Suprapubic skin (tissue), 4 donors: ENCODE measurements at regions not wholly inside any gene's neighbourhood (a gene's known extent, or its start where the extent isn't known, plus 50 kb on each side); places are given as distances from the start of the nearest gene placed in this dataset.

Experiments used
- EP300 ChIP-seq: sonication (generic); formaldehyde crosslinking; IDR thresholded peaks from one replicate; pipeline ENCODE4 v1.6.1; 2017; ENCODE audit warnings: antibody characterized with exemption
- POLR2A ChIP-seq, 2 donors: fragments of 450-650 bp; IDR thresholded peaks; one replicate each; pipeline ENCODE4 v1.6.1; 2017; ENCODE audit warnings: antibody characterized with exemption in 2 of 2, mild to moderate bottlenecking in 2 of 2, moderate library complexity in 2 of 2
- POLR2AphosphoS5 ChIP-seq, 3 donors: sonication (generic); formaldehyde crosslinking; IDR thresholded peaks; one replicate each; pipeline ENCODE4 v1.6.1; 2017; ENCODE audit warnings: antibody characterized with exemption in 3 of 3
- TF ChIP-seq, protein P1 (sequence below), 2 donors: fragments of 200-600 bp in 1 of 2; fragments of 450-650 bp in 1 of 2; sonication (generic) in 1 of 2; IDR thresholded peaks; one replicate each; pipeline ENCODE4 v1.5.1; 2016 to 2019; ENCODE audit warnings: antibody characterized with exemption in 2 of 2, mild to moderate bottlenecking in 1 of 2, moderate library complexity in 1 of 2

DNA sequence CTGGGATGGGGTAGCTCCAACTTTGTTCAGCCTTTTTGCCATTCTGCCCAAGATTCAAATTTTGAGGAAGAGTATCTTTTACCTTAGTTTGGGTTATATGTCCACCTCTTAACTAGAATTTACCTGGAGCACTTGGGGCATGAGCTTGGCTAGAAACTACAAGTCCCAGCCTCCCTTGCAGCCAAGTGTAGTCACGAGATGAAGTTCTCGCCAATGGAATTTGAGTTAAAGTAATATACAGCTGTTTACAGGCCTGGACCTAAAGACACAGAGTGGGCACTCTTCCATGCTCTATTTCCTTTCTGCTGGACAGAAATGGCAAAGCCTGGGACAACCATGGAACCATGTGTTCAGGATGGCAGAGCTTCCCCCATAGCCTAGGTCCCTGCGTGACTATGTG is 233.6 kb upstream of the GATB start:
- TF ChIP-seq POLR2AphosphoS5 (IDR thresholded peaks at IDR 0.05) (no peak), POLR2A (IDR thresholded peaks at IDR 0.05) (no peak), EP300 (no peak)
- TF ChIP-seq, protein P1, sequence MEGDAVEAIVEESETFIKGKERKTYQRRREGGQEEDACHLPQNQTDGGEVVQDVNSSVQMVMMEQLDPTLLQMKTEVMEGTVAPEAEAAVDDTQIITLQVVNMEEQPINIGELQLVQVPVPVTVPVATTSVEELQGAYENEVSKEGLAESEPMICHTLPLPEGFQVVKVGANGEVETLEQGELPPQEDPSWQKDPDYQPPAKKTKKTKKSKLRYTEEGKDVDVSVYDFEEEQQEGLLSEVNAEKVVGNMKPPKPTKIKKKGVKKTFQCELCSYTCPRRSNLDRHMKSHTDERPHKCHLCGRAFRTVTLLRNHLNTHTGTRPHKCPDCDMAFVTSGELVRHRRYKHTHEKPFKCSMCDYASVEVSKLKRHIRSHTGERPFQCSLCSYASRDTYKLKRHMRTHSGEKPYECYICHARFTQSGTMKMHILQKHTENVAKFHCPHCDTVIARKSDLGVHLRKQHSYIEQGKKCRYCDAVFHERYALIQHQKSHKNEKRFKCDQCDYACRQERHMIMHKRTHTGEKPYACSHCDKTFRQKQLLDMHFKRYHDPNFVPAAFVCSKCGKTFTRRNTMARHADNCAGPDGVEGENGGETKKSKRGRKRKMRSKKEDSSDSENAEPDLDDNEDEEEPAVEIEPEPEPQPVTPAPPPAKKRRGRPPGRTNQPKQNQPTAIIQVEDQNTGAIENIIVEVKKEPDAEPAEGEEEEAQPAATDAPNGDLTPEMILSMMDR (IDR thresholded peaks at IDR 0.05) = no peak
